Lung (tissue), 11 donors: ENCODE measurements at regions not wholly inside any gene's neighbourhood (a gene's known extent, or its start where the extent isn't known, plus 50 kb on each side); places are given as distances from the start of the nearest gene placed in this dataset.

Experiments
- ATAC-seq: fragments of 200-7000 bp; cut with Tn5 transposase; one replicate; pipeline ENCODE4 v1.9.1; 2020; ENCODE audit warnings: moderate number of reproducible peaks; ENCODE audit not compliant: insufficient read depth, low FRiP score
- DNase-seq, 3 donors: peaks; one replicate each; pipeline ENCODE4 v3.0.0-alpha.2; 2013 to 2017
- H3K27ac ChIP-seq, 2 donors: one replicate each; pipeline ENCODE4 v1.5.1; 2013; ENCODE audit warnings: mild to moderate bottlenecking in 2 of 2, moderate library complexity in 2 of 2, control low read depth in 1 of 2, inconsistent platforms in 1 of 2, low read depth in 1 of 2, low read length in 1 of 2
- H3K27me3 ChIP-seq, 3 donors: one replicate each; pipeline ENCODE4 v1.5.1; 2013; ENCODE audit warnings: low read length in 2 of 3; ENCODE audit not compliant: control insufficient read depth in 3 of 3, insufficient read depth in 3 of 3
- H3K36me3 ChIP-seq, 4 donors: one replicate each; pipeline ENCODE4 v1.5.1; 2013; ENCODE audit warnings: low read length in 4 of 4, mild to moderate bottlenecking in 1 of 4, moderate library complexity in 1 of 4; ENCODE audit not compliant: control insufficient read depth in 4 of 4, insufficient read depth in 4 of 4
- H3K4me1 ChIP-seq, 5 donors: one replicate each; pipeline ENCODE4 v1.5.1; 2013; ENCODE audit warnings: low read length in 5 of 5, mild to moderate bottlenecking in 2 of 5, moderate library complexity in 1 of 5; ENCODE audit not compliant: control insufficient read depth in 5 of 5, insufficient read depth in 5 of 5
- H3K4me3 ChIP-seq: one replicate; pipeline ENCODE4 v1.5.1; 2013; ENCODE audit warnings: mild to moderate bottlenecking, control low read depth, moderate library complexity
- H3K9ac ChIP-seq, 2 donors: one replicate each; pipeline ENCODE4 v1.5.1; 2013; ENCODE audit warnings: low read length in 2 of 2, control low read depth in 1 of 2; ENCODE audit not compliant: insufficient read depth in 1 of 2
- H3K9me3 ChIP-seq, 4 donors: one replicate each; pipeline ENCODE4 v1.5.1; 2013; ENCODE audit warnings: low read length in 3 of 4, mild to moderate bottlenecking in 1 of 4, moderate library complexity in 1 of 4; ENCODE audit not compliant: control insufficient read depth in 4 of 4, insufficient read depth in 3 of 4
- CTCF ChIP-seq: IDR thresholded peaks from 2 replicates; pipeline ENCODE4 v1.5.1; 2012; ENCODE audit warnings: mild to moderate bottlenecking; ENCODE audit errors: control extremely low read depth, extremely low read depth
- WGBS, 2 donors: extraction: QIAGEN DNeasy Blood & Tissue Kit; methylation state at CpG; one replicate each; pipeline ENCODE4 v1.1.7; 2013; 5-methylcytosine and 5-hydroxymethylcytosine counted together
- donor health status: control.
- donor health status: control.
- donor health status: Bipolar disorder and iron deficiency.
- donor health status: healthy.
- donor health status: DM: yes; HTN: yes; CAD: no.

- no peak for TF ChIP-seq CTCF
- WGBS, 2 donors: 94 to 95% methylated on average over 5 of the region's 5 CpGs
These were observed 345.2 kb downstream of the ZNF536 start for GRCh38 chr19:30717381-30717780.

GRCh38 chr19:30712431-30713337 lies 340.5 kb downstream of the ZNF536 start:
- DNase-seq (peak in 2 of 3 donors; percentile 33 to 53), ATAC-seq (no peak)
- TF ChIP-seq CTCF: no peak

More at GRCh38 chr19:30717381-30717780, 345.2 kb downstream of the ZNF536 start:
- Histone ChIP-seq H3K9ac (no peak overlapping the region), H3K27ac (no peak overlapping the region), H3K4me3 (no peak overlapping the region), H3K4me1 (peaks cover 0 to 28% (median 3%) of the 10 kb centered on the region in 5 donors), H3K36me3 (no peaks in the 10 kb centered on the region), H3K9me3 (no peaks in the 10 kb centered on the region), H3K27me3 (peaks cover 0 to 3% (median 0%) of the 10 kb centered on the region in 3 donors)
- DNase-seq (no peak), ATAC-seq (no peak)

GRCh38 chr19:30711826-30712225 lies 339.6 kb downstream of the ZNF536 start:
- H3K36me3 ChIP-seq: no peaks in the 10 kb centered on the region
- no peak overlapping the region for H3K9ac ChIP-seq
- 84 to 85% methylated on average over 4 of the region's 4 CpGs for WGBS, 2 donors
- no peak for ATAC-seq
- no peak for TF ChIP-seq CTCF
- H3K4me1 ChIP-seq: peaks cover 0 to 30% (median 1%) of the 10 kb centered on the region in 5 donors
- no peak overlapping the region for H3K27ac ChIP-seq
- no peak overlapping the region for H3K4me3 ChIP-seq
- DNase-seq: peak in 2 of 3 donors; percentile 55 to 67
- peaks cover 0 to 10% (median 7%) of the 10 kb centered on the region in 3 donors for H3K27me3 ChIP-seq
- H3K9me3 ChIP-seq: peaks cover 0 to 4% (median 0%) of the 10 kb centered on the region in 4 donors

More at GRCh38 chr19:30712431-30713337, 340.5 kb downstream of the ZNF536 start:
- no peak overlapping the region for H3K27ac ChIP-seq
- H3K9me3 ChIP-seq: peaks cover 0 to 4% (median 0%) of the 10 kb centered on the region in 4 donors
- H3K4me1 ChIP-seq: peaks cover 0 to 30% (median 1%) of the 10 kb centered on the region in 5 donors
- peaks cover 0 to 10% (median 7%) of the 10 kb centered on the region in 3 donors for H3K27me3 ChIP-seq
- WGBS, 2 donors: 79 to 87% methylated on average over 7 of the region's 7 CpGs
- no peak overlapping the region for H3K4me3 ChIP-seq
- no peak overlapping the region for H3K9ac ChIP-seq
- H3K36me3 ChIP-seq: no peaks in the 10 kb centered on the region
